HEK293 (cell line): ENCODE measurements at regions not wholly inside any gene's neighbourhood (a gene's known extent, or its start where the extent isn't known, plus 50 kb on each side); places are given as distances from the start of the nearest gene placed in this dataset.

Source experiments
- CTCF ChIA-PET: fragments of 350-600 bp; formaldehyde crosslinking; extraction: SDS; loops from one replicate; lab custom pipeline; 2021; ENCODE audit warnings: antibody characterized with exemption; lab: Yijun Ruan, JAX
- POLR2A ChIA-PET: fragments of 300-600 bp; formaldehyde crosslinking; extraction: SDS; loops from one replicate; lab custom pipeline; 2020; ENCODE audit warnings: antibody characterized with exemption, inconsistent platforms; lab: Yijun Ruan, JAX
- H3K27ac ChIP-seq: fragments of 200-500 bp; sonication (Bioruptor generic); 2 replicates; pipeline ENCODE4 v1.5.1; 2014; ENCODE audit warnings: low read depth, low read length, control low read depth, inconsistent platforms; ENCODE audit errors: extremely low read depth
- H3K36me3 ChIP-seq, 2 experiments: fragments of 200-500 bp in 1 of 2; sonication (Bioruptor generic) in 1 of 2; 1 replicate in 1 of 2; 2 replicates in 1 of 2; pipeline ENCODE4 v1.5.1; 2014 to 2017; ENCODE audit warnings: inconsistent platforms in 2 of 2, low read length in 2 of 2; ENCODE audit not compliant: control insufficient read depth in 2 of 2, insufficient read depth in 1 of 2
- H3K4me1 ChIP-seq: fragments of 200-500 bp; sonication (Bioruptor generic); 2 replicates; pipeline ENCODE4 v1.5.1; 2014; ENCODE audit warnings: mild to moderate bottlenecking, low read length, inconsistent platforms; ENCODE audit not compliant: control insufficient read depth, insufficient read depth
- H3K4me3 ChIP-seq: 2 replicates; pipeline ENCODE4 v1.5.1; 2011; ENCODE audit warnings: low read depth, mild to moderate bottlenecking, control low read depth, low read length, moderate library complexity
- H3K9me3 ChIP-seq: fragments of 200-500 bp; sonication (Bioruptor generic); 2 replicates; pipeline ENCODE4 v1.5.1; 2014; ENCODE audit warnings: low read depth, low read length, inconsistent platforms; ENCODE audit not compliant: control insufficient read depth, insufficient read depth
- CTCF ChIP-seq: fragments of 450-650 bp; formaldehyde crosslinking; IDR thresholded peaks from 2 replicates; pipeline ENCODE4 v1.5.1; 2016; ENCODE audit warnings: missing biosample characterization, missing genetic modification characterization
- SP3 ChIP-seq: fragments of 450-650 bp; formaldehyde crosslinking; IDR thresholded peaks from 2 replicates; pipeline ENCODE4 v1.5.1; 2016; ENCODE audit warnings: missing biosample characterization, missing genetic modification characterization
- ZBTB26 ChIP-seq: fragments of 450-650 bp; formaldehyde crosslinking; optimal IDR thresholded peaks from 2 replicates; pipeline ENCODE3; 2016; ENCODE audit warnings: missing biosample characterization, mild to moderate bottlenecking, missing genetic modification characterization
- ZFP69B ChIP-seq: fragments of 450-650 bp; formaldehyde crosslinking; IDR thresholded peaks from 2 replicates; pipeline ENCODE4 v1.5.1; 2016; ENCODE audit warnings: missing biosample characterization, missing genetic modification characterization
- ZNF148 ChIP-seq: fragments of 450-650 bp; formaldehyde crosslinking; IDR thresholded peaks from 2 replicates; pipeline ENCODE4 v1.5.0; 2017; ENCODE audit warnings: missing biosample characterization, missing genetic modification characterization, borderline replicate concordance
- ZNF2 ChIP-seq: fragments of 450-650 bp; formaldehyde crosslinking; IDR thresholded peaks from 2 replicates; pipeline ENCODE4 v1.5.1; 2016; ENCODE audit warnings: missing biosample characterization, missing genetic modification characterization
- ZNF449 ChIP-seq: fragments of 450-650 bp; formaldehyde crosslinking; IDR thresholded peaks from 2 replicates; pipeline ENCODE4 v1.5.1; 2017; ENCODE audit warnings: missing biosample characterization, mild to moderate bottlenecking, missing genetic modification characterization, moderate library complexity
- ZNF529 ChIP-seq: fragments of 450-650 bp; formaldehyde crosslinking; IDR thresholded peaks from 2 replicates; pipeline ENCODE4 v1.5.1; 2017; ENCODE audit warnings: missing genetic modification characterization, missing biosample characterization; ENCODE audit not compliant: insufficient replicate concordance
- ZNF530 ChIP-seq: fragments of 450-650 bp; formaldehyde crosslinking; IDR thresholded peaks from 2 replicates; pipeline ENCODE4 v1.5.1; 2016; ENCODE audit warnings: low read depth, missing biosample characterization, missing genetic modification characterization
- ZNF585B ChIP-seq: fragments of 450-650 bp; formaldehyde crosslinking; IDR thresholded peaks from 2 replicates; pipeline ENCODE4 v1.5.1; 2016; ENCODE audit warnings: missing biosample characterization, missing genetic modification characterization
- ZNF645 ChIP-seq: fragments of 450-650 bp; formaldehyde crosslinking; IDR thresholded peaks from 2 replicates; pipeline ENCODE4; 2016; ENCODE audit warnings: missing biosample characterization, missing genetic modification characterization
- ZNF677 ChIP-seq: fragments of 450-650 bp; IDR thresholded peaks from 2 replicates; pipeline ENCODE4 v1.5.0; 2018; ENCODE audit warnings: missing biosample characterization, mild to moderate bottlenecking, missing genetic modification characterization, moderate library complexity

- ChIA-PET CTCF (interaction anchor here (0.6 to 1.1 kb wide), 2 partner anchors 22 to 254 kb away, joined by 3 to 4 read pairs; no protein-coding TSS in a partner anchor), POLR2A (no interaction called here)
- Histone ChIP-seq H3K9me3 (no peaks in the 10 kb centered on the region), H3K4me1 (no peaks in the 10 kb centered on the region), H3K27ac (no peak overlapping the region), H3K4me3 (no peak overlapping the region), H3K36me3 (no peaks in the 10 kb centered on the region)
- TF ChIP-seq ZNF585B (tag by site-specific recombination) (no peak), SP3 (tag by site-specific recombination) (no peak), ZNF529 (tag by site-specific recombination) (no peak), ZNF645 (tag by site-specific recombination) (no peak), ZNF677 (tag by site-specific recombination) (no peak), ZNF148 (tag by site-specific recombination) (no peak), ZFP69B (tag by site-specific recombination) (no peak)
Observed at GRCh38 chr5:91302958-91303357, 80.2 kb downstream of the ARRDC3 start.

GRCh38 chr5:91302305-91302704 lies 80.8 kb downstream of the ARRDC3 start:
- no peak overlapping the region for H3K27ac ChIP-seq
- CTCF ChIA-PET, result interaction anchor here (0.5 to 1.1 kb wide), 5 partner anchors 8 to 254 kb away, joined by 3 to 4 read pairs (median 4); no protein-coding TSS in a partner anchor

More at GRCh38 chr5:91302305-91302704, 80.8 kb downstream of the ARRDC3 start:
- H3K9me3 ChIP-seq, result no peaks in the 10 kb centered on the region
- no peak overlapping the region for H3K4me3 ChIP-seq
- TF ChIP-seq CTCF (no peak), ZNF449 (no peak), ZBTB26 (tag by site-specific recombination) (no peak), ZNF2 (tag by site-specific recombination) (no peak), ZNF530 (tag by site-specific recombination) (no peak)
- POLR2A ChIA-PET, result no interaction called here
- H3K36me3 ChIP-seq, result no peaks in the 10 kb centered on the region
- H3K4me1 ChIP-seq, result no peaks in the 10 kb centered on the region
